NOMO-1 treated with dmso at 0.1 percent for 144 hours (cell line): ENCODE measurements at regions not wholly inside any gene's neighbourhood (a gene's known extent, or its start where the extent isn't known, plus 50 kb on each side); places are given as distances from the start of the nearest gene placed in this dataset.

Experiments used
- DNase-seq: peaks from one replicate; lab custom pipeline; 2025; ENCODE audit not compliant: unreplicated experiment; lab: John Stamatoyannopoulos, UW

GRCh38 chr4:31052519-31052918 is 332.4 kb downstream of the PCDH7 start:
- DNase-seq = no peak

- no peak for DNase-seq
Observed at GRCh38 chr4:31053451-31053850, 333.3 kb downstream of the PCDH7 start.

GRCh38 chr4:31054295-31054694 is 334.1 kb downstream of the PCDH7 start:
- DNase-seq = no peak

GRCh38 chr4:31058656-31059055 is 338.5 kb downstream of the PCDH7 start:
- DNase-seq = no peak

- no peak for DNase-seq
Observed at GRCh38 chr4:31059753-31060522, 339.8 kb downstream of the PCDH7 start.

- no peak for DNase-seq
Observed at GRCh38 chr4:31065086-31065485, 344.9 kb downstream of the PCDH7 start.

- no peak for DNase-seq
Observed at GRCh38 chr4:31068257-31069075, 348.3 kb downstream of the PCDH7 start.

GRCh38 chr4:31069151-31069550 is 349.0 kb downstream of the PCDH7 start:
- no peak for DNase-seq

- no peak for DNase-seq
Observed at GRCh38 chr4:31071508-31072486, 351.6 kb downstream of the PCDH7 start.

GRCh38 chr4:31075969-31076368 is 355.8 kb downstream of the PCDH7 start:
- no peak for DNase-seq

GRCh38 chr4:31078661-31079060 is 358.5 kb downstream of the PCDH7 start:
- no peak for DNase-seq

GRCh38 chr4:31080887-31081286 is 360.7 kb downstream of the PCDH7 start:
- DNase-seq = no peak

- no peak for DNase-seq
Observed at GRCh38 chr4:31081366-31081765, 361.2 kb downstream of the PCDH7 start.

GRCh38 chr4:31083456-31083855 is 363.3 kb downstream of the PCDH7 start:
- no peak for DNase-seq

GRCh38 chr4:31084806-31085416 is 364.7 kb downstream of the PCDH7 start:
- no peak for DNase-seq

- no peak for DNase-seq
Observed at GRCh38 chr4:31085689-31086088, 365.5 kb downstream of the PCDH7 start.

- DNase-seq = no peak
Observed at GRCh38 chr4:31086756-31087330, 366.7 kb downstream of the PCDH7 start.

GRCh38 chr4:31088600-31089230 is 368.5 kb downstream of the PCDH7 start:
- no peak for DNase-seq

GRCh38 chr4:31089815-31090214 is 369.6 kb downstream of the PCDH7 start:
- DNase-seq = no peak

- no peak for DNase-seq
Observed at GRCh38 chr4:31094474-31094873, 374.3 kb downstream of the PCDH7 start.
